Cardiac fibroblast (primary cell): ENCODE measurements at regions not wholly inside any gene's neighbourhood (a gene's known extent, or its start where the extent isn't known, plus 50 kb on each side); places are given as distances from the start of the nearest gene placed in this dataset.

Experiments used
- DNase-seq, 2 donors: peaks; one replicate each; pipeline versions ENCODE4 v3.0.0 to v3.0.0-alpha.2; 2010; ENCODE audit warnings: low read depth in 2 of 2
- H3K4me3 ChIP-seq, 2 donors: replicated peaks in 1 of 2; 1 replicate in 1 of 2; 2 replicates in 1 of 2; pipeline ENCODE4 v1.5.1; 2011; ENCODE audit warnings: low read depth in 2 of 2, low read length in 2 of 2, mild to moderate bottlenecking in 2 of 2, moderate library complexity in 1 of 2
- CTCF ChIP-seq: IDR thresholded peaks from one replicate; pipeline ENCODE4 v1.5.1; 2011; ENCODE audit warnings: low read depth, mild to moderate bottlenecking, low read length, inconsistent platforms

GRCh38 chr5:1744393-1745122, 55.1 kb downstream of the MRPL36 start:
- DNase-seq, result no peak
- H3K4me3 ChIP-seq, result no peak overlapping the region
- TF ChIP-seq CTCF, result no peak

- no peak overlapping the region for H3K4me3 ChIP-seq
- DNase-seq, result no peak
- no peak for TF ChIP-seq CTCF
These were observed 55.9 kb downstream of the MRPL36 start for GRCh38 chr5:1743769-1744085.

DNA sequence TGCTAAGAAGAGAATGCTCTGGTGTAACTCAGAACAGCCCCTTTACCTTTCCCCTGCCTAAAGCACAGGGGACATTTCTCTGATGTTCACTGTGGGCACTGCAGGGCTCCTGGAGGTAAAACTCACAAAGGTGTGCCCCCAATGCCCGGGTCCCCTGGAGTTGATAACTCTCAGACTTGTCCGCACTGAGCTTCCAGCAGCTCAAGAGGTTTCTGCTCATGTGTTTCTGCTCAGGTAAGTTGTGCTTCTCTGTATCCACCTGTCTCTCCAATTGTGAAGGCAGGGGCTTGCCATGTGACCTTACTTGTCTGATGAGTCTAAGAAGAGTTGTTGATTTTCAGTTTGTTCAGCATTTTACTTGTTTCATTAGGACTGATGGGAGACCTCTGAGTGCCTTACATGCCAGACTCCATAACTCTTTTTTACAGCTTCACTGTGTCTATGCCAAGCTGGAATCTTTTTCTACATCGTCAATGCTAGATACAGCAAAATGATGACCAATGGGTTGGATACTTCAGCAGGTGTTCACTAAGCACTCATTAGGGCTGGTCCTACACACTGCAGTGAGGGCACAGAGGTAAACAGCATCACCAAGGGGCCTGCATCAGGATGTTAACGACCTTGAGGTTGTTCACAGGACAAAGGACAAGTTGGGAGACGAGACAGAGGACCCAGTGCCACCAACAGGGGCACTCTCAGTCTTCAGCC, 56.4 kb downstream of the MRPL36 start:
- no peak for TF ChIP-seq CTCF
- no peak overlapping the region for H3K4me3 ChIP-seq
- DNase-seq, result no peak

DNA sequence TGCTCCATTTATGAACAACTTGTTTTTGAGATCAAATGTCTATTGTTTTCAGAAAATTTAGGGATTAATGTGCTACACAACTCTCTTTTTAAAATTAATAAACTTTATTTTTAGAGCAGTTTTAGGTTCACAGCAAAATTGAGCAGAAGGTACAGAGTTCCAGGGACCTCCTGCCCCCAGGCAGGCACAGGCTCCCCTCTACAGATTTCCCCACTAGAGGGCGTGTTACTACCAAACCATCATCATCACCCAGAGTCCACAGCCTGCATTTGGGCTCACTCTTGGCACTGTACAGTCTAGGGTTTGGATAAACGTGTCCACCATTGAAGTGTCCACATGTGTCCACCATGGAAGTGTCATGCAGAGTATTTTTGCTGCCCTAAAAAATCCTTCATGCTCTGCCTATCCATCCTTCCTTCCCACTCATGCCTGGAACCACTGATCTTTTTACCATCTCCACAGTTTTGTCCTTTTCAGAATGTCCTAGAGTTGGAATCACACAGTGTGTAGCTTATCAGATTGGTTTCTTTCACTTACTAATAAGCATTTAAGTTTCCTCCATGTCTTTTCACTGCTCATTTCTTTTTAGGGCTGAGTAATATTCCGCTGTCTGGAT, 61.7 kb downstream of the MRPL36 start:
- TF ChIP-seq CTCF, result peak; percentile 62
- DNase-seq, result peak; percentile 34 to 43

GRCh38 chr5:1736889-1737711, 62.5 kb downstream of the MRPL36 start:
- no peak for DNase-seq
- no peak for TF ChIP-seq CTCF
- no peak overlapping the region for H3K4me3 ChIP-seq

More for the DNA sequence above, 61.7 kb downstream of the MRPL36 start:
- no peak overlapping the region for H3K4me3 ChIP-seq

DNA sequence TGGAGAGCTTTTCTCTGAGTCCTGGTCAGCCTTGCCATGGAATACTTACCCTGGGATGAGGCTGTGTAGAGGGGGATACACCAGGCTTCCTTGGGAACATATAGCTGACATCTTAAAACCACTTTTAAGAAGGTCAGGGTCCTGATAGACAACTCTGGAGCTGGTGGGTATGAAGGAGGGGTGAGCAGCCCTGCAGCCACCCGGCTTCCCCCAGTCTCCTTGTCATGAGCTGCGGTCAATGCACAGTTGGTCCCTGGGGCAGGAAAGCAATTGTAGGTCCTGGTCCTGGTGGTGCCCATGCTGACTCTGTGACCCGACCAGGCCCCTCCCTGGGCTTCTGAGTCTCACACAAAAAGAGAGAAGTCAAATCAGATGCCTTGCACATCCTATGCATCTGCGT, 63.6 kb downstream of the MRPL36 start:
- DNase-seq, result no peak
- no peak for TF ChIP-seq CTCF

More for the DNA sequence above, 63.6 kb downstream of the MRPL36 start:
- H3K4me3 ChIP-seq, result no peak overlapping the region
